Gastrocnemius medialis (tissue), 4 donors: ENCODE measurements at regions not wholly inside any gene's neighbourhood (a gene's known extent, or its start where the extent isn't known, plus 50 kb on each side); places are given as distances from the start of the nearest gene placed in this dataset.

Experiments
- POLR2A ChIP-seq, 2 donors: fragments of 450-650 bp; IDR thresholded peaks; one replicate each; pipeline ENCODE4 v1.6.1; 2017; ENCODE audit warnings: antibody characterized with exemption in 2 of 2, mild to moderate bottlenecking in 2 of 2, moderate library complexity in 2 of 2
- TF ChIP-seq, protein P1 (sequence below), 5 experiments: fragments of 450-650 bp in 3 of 5; fragments of 200-600 bp in 2 of 5; sonication (generic) in 2 of 5; IDR thresholded peaks in 4 of 5; conservative IDR thresholded peaks in 1 of 5; 1 replicate in 4 of 5; 2 replicates in 1 of 5; pipeline ENCODE4 v1.5.1; 2016 to 2019; ENCODE audit warnings: antibody characterized with exemption in 5 of 5, mild to moderate bottlenecking in 3 of 5, moderate library complexity in 3 of 5

DNA sequence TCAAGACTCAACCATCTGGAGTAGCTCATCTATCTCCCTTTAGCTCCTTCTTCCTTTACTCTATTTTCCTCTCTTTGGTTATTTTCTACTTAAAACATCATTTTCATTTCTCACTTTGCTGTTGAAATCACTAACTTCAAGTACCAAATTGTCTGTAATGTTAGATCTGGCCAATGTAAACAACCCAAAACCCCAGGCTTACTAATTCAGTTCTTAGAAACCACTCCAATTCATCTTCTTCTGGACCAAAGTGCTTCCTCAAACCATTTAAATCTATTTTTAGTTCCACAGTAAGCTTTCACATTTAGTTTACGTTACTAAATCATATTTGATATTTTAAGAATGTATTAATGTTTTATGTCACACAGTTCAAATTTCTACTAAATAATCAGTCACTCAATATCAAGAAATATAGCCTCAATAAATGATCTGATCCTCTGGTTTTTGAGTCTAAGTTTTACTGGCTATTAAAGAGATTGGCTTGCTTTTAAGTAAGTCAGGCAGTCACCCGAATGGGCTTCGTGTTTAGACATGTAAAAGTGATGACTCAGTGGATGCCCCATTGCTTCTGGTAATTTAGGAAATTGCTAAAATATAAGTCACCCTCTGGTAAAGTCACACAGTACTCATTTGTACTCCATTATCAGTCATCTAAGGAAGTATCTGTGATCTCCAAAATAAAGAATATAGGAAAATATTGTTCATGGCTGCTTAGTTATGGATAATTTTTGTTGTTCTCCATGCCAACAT, 527.2 kb upstream of the SOX11 start:
- TF ChIP-seq, protein P1, sequence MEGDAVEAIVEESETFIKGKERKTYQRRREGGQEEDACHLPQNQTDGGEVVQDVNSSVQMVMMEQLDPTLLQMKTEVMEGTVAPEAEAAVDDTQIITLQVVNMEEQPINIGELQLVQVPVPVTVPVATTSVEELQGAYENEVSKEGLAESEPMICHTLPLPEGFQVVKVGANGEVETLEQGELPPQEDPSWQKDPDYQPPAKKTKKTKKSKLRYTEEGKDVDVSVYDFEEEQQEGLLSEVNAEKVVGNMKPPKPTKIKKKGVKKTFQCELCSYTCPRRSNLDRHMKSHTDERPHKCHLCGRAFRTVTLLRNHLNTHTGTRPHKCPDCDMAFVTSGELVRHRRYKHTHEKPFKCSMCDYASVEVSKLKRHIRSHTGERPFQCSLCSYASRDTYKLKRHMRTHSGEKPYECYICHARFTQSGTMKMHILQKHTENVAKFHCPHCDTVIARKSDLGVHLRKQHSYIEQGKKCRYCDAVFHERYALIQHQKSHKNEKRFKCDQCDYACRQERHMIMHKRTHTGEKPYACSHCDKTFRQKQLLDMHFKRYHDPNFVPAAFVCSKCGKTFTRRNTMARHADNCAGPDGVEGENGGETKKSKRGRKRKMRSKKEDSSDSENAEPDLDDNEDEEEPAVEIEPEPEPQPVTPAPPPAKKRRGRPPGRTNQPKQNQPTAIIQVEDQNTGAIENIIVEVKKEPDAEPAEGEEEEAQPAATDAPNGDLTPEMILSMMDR (IDR thresholded peaks at IDR 0.05 in 4 of 5, conservative IDR thresholded peaks at IDR 0.05 in 1 of 5), result no peak
- TF ChIP-seq POLR2A (IDR thresholded peaks at IDR 0.05), result no peak
